GM12878 (cell line): ENCODE measurements at regions not wholly inside any gene's neighbourhood (a gene's known extent, or its start where the extent isn't known, plus 50 kb on each side); places are given as distances from the start of the nearest gene placed in this dataset.

Source experiments
- ATAC-seq: fragments of 200-7000 bp; cut with Tn5 transposase; 3 replicates; pipeline ENCODE4 v1.9.1; 2020; ENCODE audit warnings: mild to moderate bottlenecking, moderate library complexity
- BruUV-seq: library from RNA; stranded (reverse); fragments of 400-500 nt; replicated peaks from 2 replicates; lab custom pipeline; 2021; lab: Mats Ljungman, UMichigan
- CTCF ChIA-PET: fragments of 300-600 bp; sonication (Branson Sonifier 250); formaldehyde crosslinking; extraction: SDS; loops from one replicate; lab custom pipeline; 2021; ENCODE audit warnings: inconsistent platforms; lab: Yijun Ruan, JAX
- POLR2A ChIA-PET: fragments of 350-600 bp; formaldehyde crosslinking; extraction: SDS; loops from one replicate; lab custom pipeline; 2021; ENCODE audit warnings: inconsistent platforms; lab: Charles Lee
- RAD21 ChIA-PET: fragments of 300-600 bp; sonication (Branson Sonifier 250); formaldehyde crosslinking; loops from one replicate; lab custom pipeline; 2023; ENCODE audit warnings: antibody characterized with exemption; ENCODE audit not compliant: unreplicated experiment; lab: Charles Lee
- SMC1A ChIA-PET: fragments of 300-600 bp; sonication (Branson Sonifier 250); formaldehyde crosslinking; loops from one replicate; lab custom pipeline; 2023; ENCODE audit not compliant: unreplicated experiment, uncharacterized antibody; lab: Charles Lee
- DNase-seq: peaks from one replicate; pipeline ENCODE4 v3.0.0-alpha.2; 2011; ENCODE audit warnings: low read depth, low spot score
- FAIRE-seq: peaks from 3 replicates; lab custom pipeline; 2011; peaks lifted over from hg19 to GRCh38; lab: Jason Lieb, UNC
- H2AFZ ChIP-seq: 2 replicates; pipeline ENCODE4 v1.6.0; 2011; ENCODE audit warnings: low read depth, low read length, control low read depth; ENCODE audit not compliant: control insufficient read depth
- H3K27ac ChIP-seq: 2 replicates; pipeline ENCODE4 v1.5.1; 2011; ENCODE audit warnings: control low read depth; ENCODE audit not compliant: control insufficient read depth, insufficient read depth
- H3K27me3 ChIP-seq, 2 experiments: replicated peaks in 1 of 2; 2 replicates each; pipeline versions ENCODE4 v1.6.0 to v1.6.1; 2011; ENCODE audit warnings: low read length in 1 of 2; ENCODE audit not compliant: control insufficient read depth in 2 of 2, insufficient read depth in 2 of 2
- H3K36me3 ChIP-seq, 2 experiments: 2 replicates each; pipeline ENCODE4 v1.5.1; 2011; ENCODE audit warnings: low read length in 1 of 2; ENCODE audit not compliant: control insufficient read depth in 2 of 2, insufficient read depth in 2 of 2
- H3K4me1 ChIP-seq: 2 replicates; pipeline ENCODE4 v1.6.1; 2011; ENCODE audit warnings: mild to moderate bottlenecking, low read length, moderate library complexity, mixed read lengths; ENCODE audit not compliant: control insufficient read depth, insufficient read depth
- H3K4me2 ChIP-seq: 2 replicates; pipeline ENCODE4 v1.6.0; 2011; ENCODE audit warnings: control low read depth; ENCODE audit not compliant: control insufficient read depth, insufficient read depth
- H3K4me3 ChIP-seq: fragments of 200-600 bp; sonication (generic); 2 replicates; pipeline ENCODE4 v1.5.1; 2016
- H3K79me2 ChIP-seq: 2 replicates; pipeline ENCODE4 v1.6.0; 2011; ENCODE audit warnings: low read length; ENCODE audit not compliant: control insufficient read depth, insufficient read depth
- H3K9ac ChIP-seq: 2 replicates; pipeline ENCODE4 v1.8.0; 2011; ENCODE audit warnings: low read length, control low read depth, mixed read lengths; ENCODE audit not compliant: control insufficient read depth, insufficient read depth
- H3K9me3 ChIP-seq: replicated peaks from 3 replicates; pipeline ENCODE4 v1.5.1; 2011; ENCODE audit warnings: mild to moderate bottlenecking, low read length; ENCODE audit not compliant: control insufficient read depth, insufficient read depth
- H4K20me1 ChIP-seq: 2 replicates; pipeline ENCODE4 v1.6.0; 2011; ENCODE audit not compliant: control insufficient read depth, insufficient read depth
- HDAC2 ChIP-seq: fragments of 200-600 bp; sonication (generic); IDR thresholded peaks from 2 replicates; pipeline ENCODE4 v1.6.1; 2017
- IKZF1 ChIP-seq: fragments of 450-650 bp; conservative IDR thresholded peaks from 2 replicates; pipeline ENCODE4 v1.6.1; 2017; ENCODE audit warnings: antibody characterized with exemption, mild to moderate bottlenecking
- IKZF2 ChIP-seq, 2 experiments: fragments of 450-650 bp; IDR thresholded peaks; 2 replicates each; pipeline ENCODE4 v1.6.1; 2017; ENCODE audit warnings: mild to moderate bottlenecking in 2 of 2, moderate library complexity in 2 of 2
- IRF3 ChIP-seq: fragments of 450-650 bp; IDR thresholded peaks from 2 replicates; pipeline ENCODE4 v1.6.1; 2014; ENCODE audit warnings: mild to moderate bottlenecking
- KLF5 ChIP-seq: fragments of 450-650 bp; IDR thresholded peaks from 2 replicates; pipeline ENCODE4 v1.6.1; 2014; ENCODE audit warnings: mild to moderate bottlenecking; ENCODE audit not compliant: partially characterized antibody
- MTA2 ChIP-seq: fragments of 450-650 bp; IDR thresholded peaks from 2 replicates; pipeline ENCODE4 v1.6.1; 2016; ENCODE audit warnings: low read depth, mild to moderate bottlenecking, moderate library complexity
- TAF1 ChIP-seq: IDR thresholded peaks from 2 replicates; pipeline ENCODE4 v1.6.1; 2011; ENCODE audit warnings: mild to moderate bottlenecking, low read depth, low read length, borderline replicate concordance
- ZNF207 ChIP-seq: fragments of 450-650 bp; IDR thresholded peaks from 2 replicates; pipeline ENCODE4 v1.6.1; 2014; ENCODE audit warnings: antibody characterized with exemption, mild to moderate bottlenecking, borderline replicate concordance
- ZNF687 ChIP-seq: fragments of 450-650 bp; IDR thresholded peaks from 2 replicates; pipeline ENCODE4 v1.6.1; 2017; ENCODE audit warnings: mild to moderate bottlenecking, moderate library complexity
- WGBS: methylation state at CpG from one replicate; pipeline ENCODE4 v1.1.6; 2016; ENCODE audit warnings: low lambda C conversion rate; ENCODE audit not compliant: insufficient replicate concordance, insufficient coverage; ENCODE audit errors: missing lambda C conversion rate; 5-methylcytosine and 5-hydroxymethylcytosine counted together
- in situ Hi-C: fragments of 300-500 bp; cut with MboI; formaldehyde crosslinking; loops from 9 replicates; pipeline ENCODE4 v1.14.3; 2018; ENCODE audit warnings: mixed read lengths
- intact Hi-C: fragments of 100-400 bp; cut with micrococcal nuclease; formaldehyde crosslinking; loops from one replicate; pipeline ENCODE4 v1.14.2; 2022; ENCODE audit not compliant: unreplicated experiment
- TF ChIP-seq, protein P1 (sequence below): fragments of 450-650 bp; formaldehyde crosslinking; IDR thresholded peaks from 2 replicates; pipeline ENCODE4 v1.5.0; 2022; ENCODE audit warnings: mild to moderate bottlenecking, missing genetic modification characterization

DNA sequence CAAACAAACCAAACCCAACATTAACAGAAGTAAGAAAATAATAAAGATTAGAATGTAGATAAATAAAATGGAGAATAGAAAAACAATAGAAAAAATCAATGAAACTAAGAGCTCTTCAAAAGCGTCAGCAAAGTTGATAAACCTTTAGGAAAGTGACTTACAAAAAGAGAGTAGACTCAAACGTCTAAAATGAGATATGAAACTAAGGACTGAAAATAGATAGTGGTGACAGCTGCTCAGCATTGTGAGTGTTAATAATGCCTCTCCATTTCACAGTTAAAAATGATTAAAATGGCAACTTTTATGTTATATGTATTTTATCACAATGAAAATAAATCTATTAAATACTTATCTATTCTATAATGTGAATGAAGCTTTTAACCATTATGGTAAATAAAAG, 125.7 kb upstream of the CPXCR1 start:
- no peaks in the 10 kb centered on the region for H4K20me1 ChIP-seq
- intact Hi-C loops (no loop called here), in situ Hi-C loops (no loop called here)
- no peak for FAIRE-seq
- H3K4me2 ChIP-seq, result no peak overlapping the region
- H3K9me3 ChIP-seq, result no peaks in the 10 kb centered on the region
- H3K36me3 ChIP-seq, result no peaks in the 10 kb centered on the region
- no peak overlapping the region for H3K4me3 ChIP-seq
- no peak overlapping the region for H3K27ac ChIP-seq
- H3K9ac ChIP-seq, result no peak overlapping the region
- 0% methylated on average over 2 of the region's 2 CpGs for WGBS
- ChIA-PET RAD21 (interaction anchor here (1.3 kb wide), 1 partner anchor 8 kb away, joined by 4 read pairs; no protein-coding TSS in a partner anchor), POLR2A (no interaction called here)
- H3K79me2 ChIP-seq, result no peaks in the 10 kb centered on the region
- no peak for DNase-seq
- ATAC-seq, result peak; percentile 64
- no peaks in the 10 kb centered on the region for H3K4me1 ChIP-seq
- no peak for TF ChIP-seq KLF5
- 0 out of 2 replicates have a peak, but pooled peaks have one; percentile 15 for TF ChIP-seq MTA2
- TF ChIP-seq, all 136 proteins: peak for 1
- BruUV-seq, result no TSS peak
- no peaks in the 10 kb centered on the region for H3K27me3 ChIP-seq
- no peak overlapping the region for H2AFZ ChIP-seq
- CTCF ChIA-PET, result interaction anchor here (1.0 kb wide), 1 partner anchor 17 kb away, joined by 3 read pairs; no protein-coding TSS in a partner anchor
- SMC1A ChIA-PET, result interaction anchor here (1.1 kb wide), 1 partner anchor 8 kb away, joined by 4 read pairs; no protein-coding TSS in a partner anchor

DNA sequence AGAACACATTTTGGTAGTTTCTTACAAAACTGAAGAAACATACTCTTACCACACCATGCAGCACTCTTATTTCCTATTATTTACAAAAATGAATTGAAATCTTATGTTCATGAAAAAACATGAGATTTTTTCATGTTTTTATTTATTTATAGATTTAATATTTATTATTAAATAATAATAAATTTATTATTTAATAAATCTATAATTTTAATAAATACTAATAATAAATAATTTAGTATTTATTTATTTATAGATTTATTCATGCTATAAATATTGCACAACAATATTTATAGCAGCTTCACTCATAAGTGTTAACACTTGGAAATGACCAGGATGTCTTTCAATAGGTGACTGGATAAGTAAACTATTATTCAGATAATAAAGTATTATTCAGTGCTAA, 91.6 kb upstream of the CPXCR1 start:
- Histone ChIP-seq H3K4me2 (no peak overlapping the region), H4K20me1 (no peaks in the 10 kb centered on the region), H3K79me2 (no peaks in the 10 kb centered on the region), H3K36me3 (no peaks in the 10 kb centered on the region), H3K4me3 (no peak overlapping the region), H2AFZ (no peak overlapping the region), H3K27ac (no peak overlapping the region), H3K4me1 (no peaks in the 10 kb centered on the region), H3K9ac (no peak overlapping the region), H3K9me3 (no peaks in the 10 kb centered on the region), H3K27me3 (no peaks in the 10 kb centered on the region)
- no peak for DNase-seq
- FAIRE-seq, result no peak
- ChIA-PET SMC1A (no interaction called here), POLR2A (interaction anchor here (0.5 kb wide), 1 partner anchor 23 kb away, joined by 3 read pairs; no protein-coding TSS in a partner anchor), RAD21 (no interaction called here), CTCF (no interaction called here)
- in situ Hi-C loops (no loop called here), intact Hi-C loops (loop anchor here (10.0 kb wide), 1 partner anchor 61 kb away; no protein-coding TSS in a partner anchor)
- ATAC-seq, result no peak
- BruUV-seq, result no TSS peak
- no peak for TF ChIP-seq IRF3
- no peak for TF ChIP-seq IKZF2 (IDR thresholded peaks at IDR 0.05)
- no peak for TF ChIP-seq HDAC2
- TF ChIP-seq, protein P1, sequence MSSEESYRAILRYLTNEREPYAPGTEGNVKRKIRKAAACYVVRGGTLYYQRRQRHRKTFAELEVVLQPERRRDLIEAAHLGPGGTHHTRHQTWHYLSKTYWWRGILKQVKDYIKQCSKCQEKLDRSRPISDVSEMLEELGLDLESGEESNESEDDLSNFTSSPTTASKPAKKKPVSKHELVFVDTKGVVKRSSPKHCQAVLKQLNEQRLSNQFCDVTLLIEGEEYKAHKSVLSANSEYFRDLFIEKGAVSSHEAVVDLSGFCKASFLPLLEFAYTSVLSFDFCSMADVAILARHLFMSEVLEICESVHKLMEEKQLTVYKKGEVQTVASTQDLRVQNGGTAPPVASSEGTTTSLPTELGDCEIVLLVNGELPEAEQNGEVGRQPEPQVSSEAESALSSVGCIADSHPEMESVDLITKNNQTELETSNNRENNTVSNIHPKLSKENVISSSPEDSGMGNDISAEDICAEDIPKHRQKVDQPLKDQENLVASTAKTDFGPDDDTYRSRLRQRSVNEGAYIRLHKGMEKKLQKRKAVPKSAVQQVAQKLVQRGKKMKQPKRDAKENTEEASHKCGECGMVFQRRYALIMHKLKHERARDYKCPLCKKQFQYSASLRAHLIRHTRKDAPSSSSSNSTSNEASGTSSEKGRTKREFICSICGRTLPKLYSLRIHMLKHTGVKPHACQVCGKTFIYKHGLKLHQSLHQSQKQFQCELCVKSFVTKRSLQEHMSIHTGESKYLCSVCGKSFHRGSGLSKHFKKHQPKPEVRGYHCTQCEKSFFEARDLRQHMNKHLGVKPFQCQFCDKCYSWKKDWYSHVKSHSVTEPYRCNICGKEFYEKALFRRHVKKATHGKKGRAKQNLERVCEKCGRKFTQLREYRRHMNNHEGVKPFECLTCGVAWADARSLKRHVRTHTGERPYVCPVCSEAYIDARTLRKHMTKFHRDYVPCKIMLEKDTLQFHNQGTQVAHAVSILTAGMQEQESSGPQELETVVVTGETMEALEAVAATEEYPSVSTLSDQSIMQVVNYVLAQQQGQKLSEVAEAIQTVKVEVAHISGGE (CRISPR knock-in tag), result no peak
- no peak for TF ChIP-seq ZNF687
- no peak for TF ChIP-seq ZNF207
- TF ChIP-seq IKZF1, result no peak
- TF ChIP-seq TAF1, result no peak
